Ovary (tissue), 7 donors: ENCODE measurements at regions not wholly inside any gene's neighbourhood (a gene's known extent, or its start where the extent isn't known, plus 50 kb on each side); places are given as distances from the start of the nearest gene placed in this dataset.

ENCODE experiments used
- DNase-seq, 5 donors: peaks; one replicate each; pipeline ENCODE4 v3.0.0-alpha.2; 2019 to 2020
- H3K27ac ChIP-seq, 2 donors: fragments of 200-600 bp; one replicate each; pipeline versions ENCODE4 v1.5.1 to v1.8.0; 2019 to 2022
- H3K27me3 ChIP-seq: fragments of 200-600 bp; one replicate; pipeline ENCODE4 v1.8.0; 2022
- H3K36me3 ChIP-seq: fragments of 200-600 bp; sonication (generic); one replicate; pipeline ENCODE4 v1.5.1; 2019
- H3K4me1 ChIP-seq: one replicate; pipeline ENCODE4 v1.8.1; 2013; ENCODE audit warnings: mild to moderate bottlenecking, moderate library complexity; ENCODE audit not compliant: insufficient read depth
- H3K4me3 ChIP-seq: fragments of 200-600 bp; sonication (generic); one replicate; pipeline ENCODE4 v1.5.1; 2017
- H3K9me3 ChIP-seq, 2 donors: fragments of 200-600 bp in 1 of 2; sonication (generic) in 1 of 2; one replicate each; pipeline versions ENCODE4 v1.5.1 to v1.8.1; 2013 to 2019; ENCODE audit warnings: mild to moderate bottlenecking in 1 of 2, moderate library complexity in 1 of 2
- CTCF ChIP-seq, 3 donors: fragments of 450-650 bp in 2 of 3; fragments of 200-600 bp in 1 of 3; IDR thresholded peaks; one replicate each; pipeline versions ENCODE4 v1.5.1 to v1.8.0; 2016 to 2022; ENCODE audit warnings: antibody characterized with exemption in 3 of 3, mild to moderate bottlenecking in 1 of 3
- EP300 ChIP-seq: sonication (generic); formaldehyde crosslinking; IDR thresholded peaks from one replicate; pipeline ENCODE4 v1.6.1; 2017; ENCODE audit warnings: antibody characterized with exemption
- POLR2A ChIP-seq: fragments of 450-650 bp; IDR thresholded peaks from one replicate; pipeline ENCODE4 v1.6.1; 2017; ENCODE audit warnings: antibody characterized with exemption, mild to moderate bottlenecking, moderate library complexity
- WGBS, 3 donors: extraction: QIAGEN DNeasy Blood & Tissue Kit in 1 of 3; methylation state at CpG; one replicate each; pipeline versions ENCODE4 v1.1.5 to v1.1.7; 2013 to 2017; 5-methylcytosine and 5-hydroxymethylcytosine counted together
- intact Hi-C, 4 donors: fragments of 100-400 bp; cut with DNase I; formaldehyde crosslinking; loops; one replicate each; pipeline versions ENCODE4 v1.11.0 to v1.15.1; 2022 to 2023
- donor health status: DM: no; HTN: no; CAD: no; lungs with moderate emphysema.
- donor health status: DM: no; HTN: no; CAD: no.
- donor health status: Bipolar disorder and iron deficiency.
- donor health status: DM: no; HTN: no; CAD: no.
- donor health status: DM: yes; HTN: yes; CAD: no.

- H3K4me3 ChIP-seq: no peak overlapping the region
- no peak overlapping the region for H3K27ac ChIP-seq
- no peaks in the 10 kb centered on the region for H3K36me3 ChIP-seq
- intact Hi-C loops: no loop called here
- 60 to 65% (median 62%) methylated on average over 20 of the region's 20 CpGs for WGBS, 3 donors
- TF ChIP-seq CTCF (IDR thresholded peaks at IDR 0.05) (no peak), POLR2A (no peak), EP300 (no peak)
- no peak for DNase-seq
- no peaks in the 10 kb centered on the region for H3K27me3 ChIP-seq
- H3K9me3 ChIP-seq: no peaks in the 10 kb centered on the region
- no peaks in the 10 kb centered on the region for H3K4me1 ChIP-seq
Measured at GRCh38 chr1:11352816-11353799, 80.1 kb downstream of the UBIAD1 start.

- no peaks in the 10 kb centered on the region for H3K9me3 ChIP-seq
- no peak for TF ChIP-seq POLR2A
- no peaks in the 10 kb centered on the region for H3K36me3 ChIP-seq
- intact Hi-C loops: no loop called here
- WGBS, 3 donors: 26 to 37% (median 31%) methylated on average over 7 of the region's 7 CpGs
- no peak for DNase-seq
- no peak overlapping the region for H3K27ac ChIP-seq
- H3K4me3 ChIP-seq: no peak overlapping the region
- no peaks in the 10 kb centered on the region for H3K27me3 ChIP-seq
- H3K4me1 ChIP-seq: no peaks in the 10 kb centered on the region
Measured at GRCh38 chr1:11354893-11355553, 82.0 kb downstream of the UBIAD1 start.

- intact Hi-C loops: no loop called here
- Histone ChIP-seq H3K9me3 (no peaks in the 10 kb centered on the region), H3K27ac (no peak overlapping the region), H3K36me3 (no peaks in the 10 kb centered on the region), H3K27me3 (no peaks in the 10 kb centered on the region), H3K4me3 (no peak overlapping the region), H3K4me1 (no peaks in the 10 kb centered on the region)
- no peak for DNase-seq
- 10 to 17% (median 13%) methylated on average over 21 of the region's 21 CpGs for WGBS, 3 donors
- no peak for TF ChIP-seq EP300
Measured at GRCh38 chr1:11355559-11356475, 82.8 kb downstream of the UBIAD1 start.

- Histone ChIP-seq H3K36me3 (no peaks in the 10 kb centered on the region), H3K27me3 (no peaks in the 10 kb centered on the region), H3K27ac (no peak overlapping the region), H3K9me3 (no peaks in the 10 kb centered on the region), H3K4me3 (no peak overlapping the region), H3K4me1 (no peaks in the 10 kb centered on the region)
- no peak for DNase-seq
- TF ChIP-seq EP300: no peak
- TF ChIP-seq POLR2A: no peak
- no peak for TF ChIP-seq CTCF (IDR thresholded peaks at IDR 0.05)
- intact Hi-C loops: no loop called here
- WGBS, 3 donors: 75 to 85% (median 81%) methylated on average over 15 of the region's 15 CpGs
Measured at GRCh38 chr1:11357276-11357675, 84.3 kb downstream of the UBIAD1 start.

GRCh38 chr1:11358984-11359383, 86.0 kb downstream of the UBIAD1 start:
- no peaks in the 10 kb centered on the region for H3K27me3 ChIP-seq

More at GRCh38 chr1:11358984-11359383, 86.0 kb downstream of the UBIAD1 start:
- Histone ChIP-seq H3K36me3 (no peaks in the 10 kb centered on the region), H3K27ac (no peak overlapping the region), H3K9me3 (no peaks in the 10 kb centered on the region), H3K4me1 (no peaks in the 10 kb centered on the region), H3K4me3 (no peak overlapping the region)
- no peak for DNase-seq
- intact Hi-C loops: no loop called here
- TF ChIP-seq EP300 (no peak), POLR2A (no peak), CTCF (IDR thresholded peaks at IDR 0.05) (no peak)
- 38 to 54% (median 41%) methylated on average over 6 of the region's 6 CpGs for WGBS, 3 donors
